GM21576 (cell line): ENCODE measurements at regions not wholly inside any gene's neighbourhood (a gene's known extent, or its start where the extent isn't known, plus 50 kb on each side); places are given as distances from the start of the nearest gene placed in this dataset.

ENCODE experiments used
- ATAC-seq: cut with Tn5 transposase; IDR thresholded peaks from one replicate; pipeline ENCODE4 v1.9.1; 2021; ENCODE audit warnings: mild to moderate bottlenecking, moderate library complexity; ENCODE audit not compliant: unreplicated experiment

- no peak for ATAC-seq
These were observed 66.3 kb downstream of the ITM2A start for GRCh38 chrX:79300856-79301255.

GRCh38 chrX:79290596-79290995, 76.5 kb downstream of the ITM2A start:
- no peak for ATAC-seq

GRCh38 chrX:79288733-79289132, 78.4 kb downstream of the ITM2A start:
- no peak for ATAC-seq

- ATAC-seq = no peak
These were observed 79.4 kb downstream of the ITM2A start for GRCh38 chrX:79287724-79288123.

- no peak for ATAC-seq
These were observed 85.4 kb downstream of the ITM2A start for GRCh38 chrX:79281775-79282174.

GRCh38 chrX:79270401-79270800, 96.7 kb downstream of the ITM2A start:
- ATAC-seq = peak; percentile 93

GRCh38 chrX:79268788-79269187, 98.3 kb downstream of the ITM2A start:
- no peak for ATAC-seq

GRCh38 chrX:79266702-79267101, 100.4 kb downstream of the ITM2A start:
- ATAC-seq = no peak

- no peak for ATAC-seq
These were observed 103.6 kb downstream of the ITM2A start for GRCh38 chrX:79263550-79263949.

GRCh38 chrX:79259073-79259689, 108.0 kb downstream of the ITM2A start:
- peak; percentile 94 for ATAC-seq

- no peak for ATAC-seq
These were observed 99.2 kb downstream of the GPR174 start for GRCh38 chrX:79243691-79244090.

- ATAC-seq = no peak
These were observed 91.4 kb downstream of the GPR174 start for GRCh38 chrX:79235899-79236298.

- ATAC-seq = no peak
These were observed 87.2 kb downstream of the GPR174 start for GRCh38 chrX:79231662-79232061.
